ENCODE measurements at regions not wholly inside any gene's neighbourhood (a gene's known extent, or its start where the extent isn't known, plus 50 kb on each side); places are given as distances from the start of the nearest gene placed in this dataset.

- H4K8ac ChIP-seq (ENCODE audit: low read depth in 2 of 2, low read length in 2 of 2), result peak overlapping the region; percentile 13 to 58; a peak in 1 of 4 replicates
- peak overlapping the region; percentile 30; the same call in 1 of the 2 replicates for H3K18ac ChIP-seq (ENCODE audit: low read depth, low read length)
- H2BK120ac ChIP-seq (ENCODE audit: low read depth, low read length), result peak overlapping the region; percentile 91
- H2BK5ac ChIP-seq (ENCODE audit: low read depth, low read length, poor library complexity, severe bottlenecking), result no peak overlapping the region
- no peaks in the 10 kb centered on the region for H3K79me1 ChIP-seq (ENCODE audit: low read depth in 1 of 2, low read length in 2 of 2)
- no peaks in the 10 kb centered on the region for H4K20me1 ChIP-seq (ENCODE audit: insufficient read depth, low read length)
- dilution Hi-C loops (cut with HindIII; ENCODE audit: low sequenced_read_pairs, unreplicated experiment), result no loop called here
- peak overlapping the region; percentile 9 for H2AFZ ChIP-seq (replicated peaks; ENCODE audit: low read length, poor library complexity)
- TF ChIP-seq RFX5 (IDR thresholded peaks at IDR 0.05; ENCODE audit: low read depth, low read length) (no peak), POLR2A (IDR thresholded peaks at IDR 0.05; ENCODE audit: low read depth, low read length) (no peak), FOS (IDR thresholded peaks at IDR 0.05; ENCODE audit: low read depth, low read length) (no peak), RAD21 (IDR thresholded peaks at IDR 0.05; ENCODE audit: low read length) (no peak), RCOR1 (IDR thresholded peaks at IDR 0.05; ENCODE audit: insufficient replicate concordance, low read length) (no peak), NFE2L2 (IDR thresholded peaks at IDR 0.05; ENCODE audit: low read depth, low read length) (no peak)
- H3K4me3 ChIP-seq (ENCODE audit: insufficient read depth, low read depth, low read length), result no peak overlapping the region
- H3K27me3 ChIP-seq (ENCODE audit: control insufficient read depth, insufficient read depth, low read length), result no peaks in the 10 kb centered on the region
- H3K56ac ChIP-seq (ENCODE audit: extremely low read depth, insufficient read depth, low read length), result no peak overlapping the region
- no peak overlapping the region for H2AK9ac ChIP-seq (replicated peaks; ENCODE audit: low read depth, low read length, poor library complexity)
- BruUV-seq (replicated peaks), result no TSS peak
- intact Hi-C loops (cut with micrococcal nuclease), result no loop called here
- ChIA-PET CTCF (interaction anchor here (1.3 kb wide), 1 partner anchor 14 kb away, joined by 3 read pairs; no protein-coding TSS in a partner anchor), POLR2A (ENCODE audit: unreplicated experiment) (no interaction called here)
- ATAC-seq (ENCODE audit: low read depth) (no peak), DNase-seq (no peak)
- peaks cover 7% of the 10 kb centered on the region for H3K4me1 ChIP-seq (ENCODE audit: control insufficient read depth, insufficient read depth, low read length)
- no peak overlapping the region for H3K9ac ChIP-seq (ENCODE audit: low read depth, low read length)
- H3K14ac ChIP-seq (replicated peaks; ENCODE audit: low read depth, low read length), result peak overlapping the region; percentile 89
- H2BK15ac ChIP-seq (ENCODE audit: low read depth, low read length), result peak overlapping the region; percentile 97; the same call in 2 of the 3 replicates
- no peak overlapping the region for H3K4me2 ChIP-seq (ENCODE audit: low read depth, low read length)
- peak overlapping the region; percentile 75 for H4K91ac ChIP-seq (ENCODE audit: insufficient read depth, low read depth, low read length)
- in situ Hi-C loops (cut with MboI; ENCODE audit: low sequenced_read_pairs), result no loop called here
- peak overlapping the region; percentile 88 for H3K4ac ChIP-seq (ENCODE audit: low read depth, low read length)
- peaks cover 9% of the 10 kb centered on the region for H3K9me1 ChIP-seq (ENCODE audit: insufficient read depth, low read length)
- no peak overlapping the region for H4K5ac ChIP-seq (ENCODE audit: low read depth, low read length)
- peak overlapping the region; percentile 77 for H2BK20ac ChIP-seq (ENCODE audit: low read depth, low read length)
- no peak overlapping the region; the same call in 1 of the 2 replicates for H3K27ac ChIP-seq (ENCODE audit: insufficient read depth, low read length)
- H3K9me3 ChIP-seq (ENCODE audit: control insufficient read depth, insufficient read depth, low read length), result no peaks in the 10 kb centered on the region
- H2AK5ac ChIP-seq (ENCODE audit: low read depth, low read length), result peak overlapping the region; percentile 95
- no peaks in the 10 kb centered on the region for H3K36me3 ChIP-seq (ENCODE audit: control insufficient read depth, insufficient read depth, low read length)
- 39% methylated on average over 3 of the region's 7 CpGs; no CpG with 5 or more reads in 1 of the 2 experiments for WGBS, 2 experiments (ENCODE audit: extremely low coverage in 2 of 2, insufficient read length in 1 of 2)
- H3K23ac ChIP-seq (ENCODE audit: low read depth, low read length), result no peak overlapping the region; the same call in 1 of the 2 replicates
Measured at GRCh38 chr7:46812101-46812675, 769.7 kb downstream of the TNS3 start.

Measured in IMR-90 (cell line).